GM21367 (cell line): ENCODE measurements at regions not wholly inside any gene's neighbourhood (a gene's known extent, or its start where the extent isn't known, plus 50 kb on each side); places are given as distances from the start of the nearest gene placed in this dataset.
"Not testable (repeated sequence)": the region's sequence is repeated elsewhere in the genome, so short reads cannot be mapped to it uniquely, and the experiment has no call there.

Experiments
- ATAC-seq: cut with Tn5 transposase; IDR thresholded peaks from one replicate; pipeline ENCODE4 v1.9.1; 2021; ENCODE audit not compliant: unreplicated experiment

GRCh38 chr6:69623357-69623756 is 173.5 kb downstream of the LMBRD1 start:
- ATAC-seq = no peak

GRCh38 chr6:69622924-69623323 is 173.9 kb downstream of the LMBRD1 start:
- ATAC-seq = no peak

GRCh38 chr6:69622230-69622629 is 174.6 kb downstream of the LMBRD1 start:
- no peak for ATAC-seq

GRCh38 chr6:69617163-69617562 is 179.6 kb downstream of the LMBRD1 start:
- ATAC-seq = no peak

- ATAC-seq = no peak
These were observed 186.9 kb downstream of the LMBRD1 start for GRCh38 chr6:69609836-69610472.

GRCh38 chr6:69601132-69601531 is 195.7 kb downstream of the LMBRD1 start:
- ATAC-seq = no peak

GRCh38 chr6:69594405-69594804 is 202.4 kb downstream of the LMBRD1 start:
- ATAC-seq = no peak

GRCh38 chr6:69593706-69594105 is 203.1 kb downstream of the LMBRD1 start:
- no peak for ATAC-seq

- no peak for ATAC-seq
These were observed 207.2 kb downstream of the LMBRD1 start for GRCh38 chr6:69589626-69590025.

GRCh38 chr6:69584913-69585729 is 211.7 kb downstream of the LMBRD1 start:
- peak; percentile 90 for ATAC-seq

GRCh38 chr6:69584536-69584912 is 212.3 kb downstream of the LMBRD1 start:
- no peak for ATAC-seq

- ATAC-seq = no peak
These were observed 215.2 kb downstream of the LMBRD1 start for GRCh38 chr6:69581581-69581980.

- no peak for ATAC-seq
These were observed 216.1 kb downstream of the LMBRD1 start for GRCh38 chr6:69580706-69581105.

GRCh38 chr6:69578361-69578890 is 218.4 kb downstream of the LMBRD1 start:
- no peak for ATAC-seq

- ATAC-seq = no peak
These were observed 225.6 kb downstream of the LMBRD1 start for GRCh38 chr6:69571234-69571633.

- ATAC-seq = no peak
These were observed 226.7 kb downstream of the LMBRD1 start for GRCh38 chr6:69570106-69570505.

- ATAC-seq = not testable (repeated sequence)
These were observed 236.2 kb downstream of the LMBRD1 start for GRCh38 chr6:69560597-69560996.

GRCh38 chr6:69555088-69555638 is 241.6 kb downstream of the LMBRD1 start:
- ATAC-seq = no peak

- no peak for ATAC-seq
These were observed 254.3 kb downstream of the LMBRD1 start for GRCh38 chr6:69542494-69542893.

GRCh38 chr6:69527921-69528476 is 268.8 kb downstream of the LMBRD1 start:
- ATAC-seq = no peak

GRCh38 chr6:69515480-69515879 is 281.3 kb downstream of the LMBRD1 start:
- ATAC-seq = not testable (repeated sequence)

- no peak for ATAC-seq
These were observed 302.2 kb downstream of the LMBRD1 start for GRCh38 chr6:69494595-69494994.
